ENCODE measurements at regions not wholly inside any gene's neighbourhood (a gene's known extent, or its start where the extent isn't known, plus 50 kb on each side); places are given as distances from the start of the nearest gene placed in this dataset.
"Not testable (repeated sequence)": the region's sequence is repeated elsewhere in the genome, so short reads cannot be mapped to it uniquely, and the experiment has no call there.

GRCh38 chr1:157310805-157311729 is 172.9 kb upstream of the ETV3 start:
- TF ChIP-seq EZH2 (IDR thresholded peaks at IDR 0.05; ENCODE audit: insufficient read depth, poor library complexity, severe bottlenecking); EZH2phosphoT487 (IDR thresholded peaks at IDR 0.05; ENCODE audit: insufficient read depth, low read depth): not testable (repeated sequence)
